DOHH2 (cell line): ENCODE measurements at regions not wholly inside any gene's neighbourhood (a gene's known extent, or its start where the extent isn't known, plus 50 kb on each side); places are given as distances from the start of the nearest gene placed in this dataset.
A peak's percentile ranks its signal among the peaks of the same experiment; 100 is the strongest.

Experiments
- H3F3A ChIP-seq: fragments of 200-600 bp; sonication (generic), shearing (Covaris generic); 2 replicates; pipeline ENCODE4 v1.6.0; 2016; ENCODE audit warnings: antibody characterized with exemption, mild to moderate bottlenecking; ENCODE audit not compliant: control insufficient read depth, insufficient read depth
- H3K27ac ChIP-seq: fragments of 200-600 bp; sonication (generic); 2 replicates; pipeline ENCODE4 v1.5.1; 2014; ENCODE audit warnings: low read depth, mild to moderate bottlenecking, low read length, moderate library complexity
- H3K27me3 ChIP-seq: fragments of 200-600 bp; sonication (generic); 2 replicates; pipeline ENCODE4 v1.6.1; 2014; ENCODE audit warnings: mild to moderate bottlenecking, low read length, mixed read lengths; ENCODE audit not compliant: control insufficient read depth
- H3K36me3 ChIP-seq: fragments of 200-600 bp; sonication (generic); 2 replicates; pipeline ENCODE4 v1.6.1; 2014; ENCODE audit warnings: mild to moderate bottlenecking, low read length, moderate library complexity, mixed read lengths; ENCODE audit not compliant: control insufficient read depth
- H3K4me1 ChIP-seq: fragments of 200-600 bp; sonication (generic); 2 replicates; pipeline ENCODE4 v1.6.1; 2014; ENCODE audit warnings: mild to moderate bottlenecking, low read length, mixed read lengths; ENCODE audit not compliant: control insufficient read depth
- H3K4me2 ChIP-seq: fragments of 200-600 bp; sonication (generic); 2 replicates; pipeline ENCODE4 v1.6.0; 2014; ENCODE audit warnings: mild to moderate bottlenecking, low read length, moderate library complexity
- H3K4me3 ChIP-seq: fragments of 200-600 bp; sonication (generic); 2 replicates; pipeline ENCODE4 v1.5.1; 2014; ENCODE audit warnings: mild to moderate bottlenecking, low read length, mixed read lengths
- H3K79me2 ChIP-seq: fragments of 200-600 bp; sonication (generic); 2 replicates; pipeline ENCODE4 v1.6.1; 2014; ENCODE audit warnings: mild to moderate bottlenecking, low read length, mixed read lengths; ENCODE audit not compliant: control insufficient read depth
- H3K9me2 ChIP-seq: fragments of 200-600 bp; sonication (generic); replicated peaks from 2 replicates; pipeline ENCODE4 v1.6.1; 2014; ENCODE audit warnings: mild to moderate bottlenecking, low read length, mixed read lengths; ENCODE audit not compliant: control insufficient read depth
- H3K9me3 ChIP-seq: fragments of 200-600 bp; sonication (generic); 2 replicates; pipeline ENCODE4 v1.6.1; 2014; ENCODE audit warnings: antibody characterized with exemption, low read length, mixed read lengths; ENCODE audit not compliant: control insufficient read depth, insufficient read depth
- H4K20me1 ChIP-seq: fragments of 200-600 bp; sonication (generic); 2 replicates; pipeline ENCODE4 v1.6.0; 2014; ENCODE audit warnings: low read depth, mild to moderate bottlenecking, antibody characterized with exemption, low read length, moderate library complexity; ENCODE audit not compliant: control insufficient read depth, insufficient read depth
- EZH2phosphoT487 ChIP-seq: fragments of 200-600 bp; sonication (generic); IDR thresholded peaks from 2 replicates; pipeline ENCODE4 v1.6.1; 2017; ENCODE audit warnings: borderline replicate concordance, mild to moderate bottlenecking, antibody characterized with exemption, low read length, moderate library complexity, mixed read lengths
- TF ChIP-seq, protein P1 (sequence below): fragments of 200-600 bp; sonication (generic); IDR thresholded peaks from one replicate; pipeline ENCODE4 v1.5.1; 2014; ENCODE audit warnings: antibody characterized with exemption, mild to moderate bottlenecking, low read depth, low read length; ENCODE audit not compliant: poor library complexity, severe bottlenecking

GRCh38 chr13:50463719-50464118, 379.8 kb downstream of the DLEU7 start:
- no peaks in the 10 kb centered on the region for H3F3A ChIP-seq
- no peaks in the 10 kb centered on the region for H4K20me1 ChIP-seq
- H3K4me3 ChIP-seq: no peak overlapping the region
- H3K36me3 ChIP-seq: no peaks in the 10 kb centered on the region
- no peak overlapping the region for H3K27ac ChIP-seq
- H3K4me1 ChIP-seq: peaks cover 7% of the 10 kb centered on the region
- no peaks in the 10 kb centered on the region for H3K79me2 ChIP-seq
- no peak overlapping the region for H3K4me2 ChIP-seq
- H3K9me2 ChIP-seq: no peaks in the 10 kb centered on the region
- H3K27me3 ChIP-seq: no peaks in the 10 kb centered on the region
- TF ChIP-seq, protein P1, sequence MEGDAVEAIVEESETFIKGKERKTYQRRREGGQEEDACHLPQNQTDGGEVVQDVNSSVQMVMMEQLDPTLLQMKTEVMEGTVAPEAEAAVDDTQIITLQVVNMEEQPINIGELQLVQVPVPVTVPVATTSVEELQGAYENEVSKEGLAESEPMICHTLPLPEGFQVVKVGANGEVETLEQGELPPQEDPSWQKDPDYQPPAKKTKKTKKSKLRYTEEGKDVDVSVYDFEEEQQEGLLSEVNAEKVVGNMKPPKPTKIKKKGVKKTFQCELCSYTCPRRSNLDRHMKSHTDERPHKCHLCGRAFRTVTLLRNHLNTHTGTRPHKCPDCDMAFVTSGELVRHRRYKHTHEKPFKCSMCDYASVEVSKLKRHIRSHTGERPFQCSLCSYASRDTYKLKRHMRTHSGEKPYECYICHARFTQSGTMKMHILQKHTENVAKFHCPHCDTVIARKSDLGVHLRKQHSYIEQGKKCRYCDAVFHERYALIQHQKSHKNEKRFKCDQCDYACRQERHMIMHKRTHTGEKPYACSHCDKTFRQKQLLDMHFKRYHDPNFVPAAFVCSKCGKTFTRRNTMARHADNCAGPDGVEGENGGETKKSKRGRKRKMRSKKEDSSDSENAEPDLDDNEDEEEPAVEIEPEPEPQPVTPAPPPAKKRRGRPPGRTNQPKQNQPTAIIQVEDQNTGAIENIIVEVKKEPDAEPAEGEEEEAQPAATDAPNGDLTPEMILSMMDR: no peak
- no peak for TF ChIP-seq EZH2phosphoT487
- no peaks in the 10 kb centered on the region for H3K9me3 ChIP-seq

DNA sequence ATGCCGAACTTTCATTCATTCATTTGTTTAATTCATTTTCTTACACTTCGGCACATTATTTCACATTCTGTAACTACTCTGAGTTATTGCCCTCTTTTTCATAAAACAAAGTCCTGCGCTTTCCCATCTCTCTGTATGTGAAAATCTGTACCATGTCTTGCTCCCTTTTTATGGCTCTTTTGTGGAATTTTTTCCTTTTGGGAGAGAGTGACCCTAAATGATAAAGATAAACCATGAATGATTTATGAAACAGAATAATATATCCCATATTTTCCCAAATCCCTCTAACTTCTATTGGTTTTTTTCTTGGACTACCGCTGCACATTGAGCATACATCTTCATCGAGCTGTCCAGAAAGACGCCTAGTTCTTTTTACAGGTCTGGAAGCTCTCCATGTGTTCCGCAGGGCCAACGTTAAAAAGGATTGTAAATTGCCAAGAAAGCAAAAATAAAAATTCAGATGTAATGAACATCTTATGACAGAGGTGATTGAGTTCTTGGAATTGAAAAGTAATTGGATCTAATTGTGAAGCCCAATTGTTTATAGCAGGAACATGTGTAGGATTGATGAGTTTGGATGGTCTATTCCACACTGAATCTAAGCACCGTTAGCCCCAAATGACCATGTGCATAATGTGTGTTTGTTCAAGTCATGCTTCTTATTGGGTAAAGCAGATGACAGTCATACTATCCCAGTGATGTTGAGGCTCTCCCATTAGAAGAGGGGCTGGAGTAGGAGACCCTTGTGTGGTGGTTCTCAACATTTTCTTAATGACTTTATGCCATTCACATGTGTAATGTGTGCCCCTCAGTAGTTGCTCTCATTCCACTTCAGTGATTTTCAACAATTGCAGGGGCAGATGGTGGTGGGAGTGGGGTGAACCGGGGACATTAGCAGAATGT, 378.9 kb downstream of the DLEU7 start:
- Histone ChIP-seq H3K79me2 (no peaks in the 10 kb centered on the region), H3K4me2 (peak overlapping the region; percentile 15), H4K20me1 (no peaks in the 10 kb centered on the region), H3K9me2 (no peaks in the 10 kb centered on the region), H3K27me3 (no peaks in the 10 kb centered on the region), H3K4me1 (peaks cover 7% of the 10 kb centered on the region), H3K9me3 (no peaks in the 10 kb centered on the region), H3K4me3 (no peak overlapping the region), H3F3A (no peaks in the 10 kb centered on the region), H3K36me3 (no peaks in the 10 kb centered on the region), H3K27ac (no peak overlapping the region)
- TF ChIP-seq EZH2phosphoT487: no peak

DNA sequence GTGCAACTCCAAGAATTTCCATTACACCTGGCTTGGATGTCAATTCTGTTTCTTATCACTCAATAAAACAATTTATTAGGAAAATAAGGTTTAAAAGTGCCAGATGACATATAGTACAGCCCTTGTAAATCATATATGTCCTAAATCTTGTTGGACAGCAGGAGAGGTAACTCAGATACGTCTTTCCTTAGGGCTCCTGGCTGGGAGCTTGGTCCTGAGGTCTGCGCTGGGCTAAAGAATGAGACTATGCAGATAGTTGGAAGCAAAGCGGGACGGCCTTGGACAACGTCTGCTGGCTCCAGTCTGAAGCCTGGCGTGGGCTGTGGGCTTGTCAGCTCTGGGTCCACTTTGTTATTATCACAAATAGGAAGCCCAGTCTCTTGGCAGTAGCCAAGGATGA, 377.0 kb downstream of the DLEU7 start:
- Histone ChIP-seq H3K9me2 (no peaks in the 10 kb centered on the region), H3K4me3 (no peak overlapping the region), H4K20me1 (no peaks in the 10 kb centered on the region), H3F3A (no peaks in the 10 kb centered on the region), H3K4me2 (no peak overlapping the region), H3K27me3 (no peaks in the 10 kb centered on the region), H3K9me3 (no peaks in the 10 kb centered on the region), H3K79me2 (no peaks in the 10 kb centered on the region), H3K27ac (no peak overlapping the region), H3K4me1 (peaks cover 7% of the 10 kb centered on the region), H3K36me3 (no peaks in the 10 kb centered on the region)
- TF ChIP-seq EZH2phosphoT487: no peak
- TF ChIP-seq, protein P1: no peak

GRCh38 chr13:50467156-50468110, 376.1 kb downstream of the DLEU7 start:
- no peak for TF ChIP-seq EZH2phosphoT487
- TF ChIP-seq, protein P1: no peak
- H3K4me2 ChIP-seq: no peak overlapping the region
- no peaks in the 10 kb centered on the region for H3K79me2 ChIP-seq
- H3K36me3 ChIP-seq: no peaks in the 10 kb centered on the region
- no peak overlapping the region for H3K4me3 ChIP-seq
- H4K20me1 ChIP-seq: no peaks in the 10 kb centered on the region
- H3F3A ChIP-seq: no peaks in the 10 kb centered on the region
- no peaks in the 10 kb centered on the region for H3K9me2 ChIP-seq
- H3K4me1 ChIP-seq: peaks cover 7% of the 10 kb centered on the region
- no peak overlapping the region for H3K27ac ChIP-seq
- no peaks in the 10 kb centered on the region for H3K9me3 ChIP-seq
- H3K27me3 ChIP-seq: no peaks in the 10 kb centered on the region
